Natural killer cell (primary cell): ENCODE measurements at regions not wholly inside any gene's neighbourhood (a gene's known extent, or its start where the extent isn't known, plus 50 kb on each side); places are given as distances from the start of the nearest gene placed in this dataset.

Experiments used
- ATAC-seq, 3 donors: fragments of 150-1000 bp in 2 of 3; fragments of 200-7000 bp in 1 of 3; cut with Tn5 transposase; 1 replicate in 1 of 3; 2 replicates in 2 of 3; pipeline ENCODE4 v1.10.0; 2021; ENCODE audit warnings: mild to moderate bottlenecking in 2 of 3, moderate library complexity in 2 of 3
- DNase-seq, 2 donors: peaks; one replicate each; pipeline versions ENCODE4 v3.0.0 to v3.0.0-alpha.2; 2013 to 2021; ENCODE audit warnings: mixed read lengths in 1 of 2
- H3K27ac ChIP-seq: one replicate; pipeline ENCODE4 v1.5.1; 2013; ENCODE audit warnings: mild to moderate bottlenecking, low read length
- H3K27me3 ChIP-seq: one replicate; pipeline ENCODE4 v1.6.1; 2013; ENCODE audit warnings: low read length; ENCODE audit not compliant: control insufficient read depth, insufficient read depth
- H3K36me3 ChIP-seq: one replicate; pipeline ENCODE4 v1.6.1; 2013; ENCODE audit warnings: low read length; ENCODE audit not compliant: control insufficient read depth, insufficient read depth
- H3K4me1 ChIP-seq: one replicate; pipeline ENCODE4 v1.6.1; 2013; ENCODE audit warnings: low read length; ENCODE audit not compliant: control insufficient read depth, insufficient read depth
- H3K4me3 ChIP-seq: one replicate; pipeline ENCODE4 v1.5.1; 2013; ENCODE audit warnings: low read length
- H3K9me3 ChIP-seq: one replicate; pipeline ENCODE4 v1.6.1; 2013; ENCODE audit warnings: low read length; ENCODE audit not compliant: control insufficient read depth, insufficient read depth
- H3K27ac Mint-ChIP-seq, 2 donors: one replicate each; pipeline ENCODE4 v1.8.0; 2022; ENCODE audit warnings: mild to moderate bottlenecking in 2 of 2, mixed read lengths in 2 of 2, moderate library complexity in 1 of 2
- H3K27me3 Mint-ChIP-seq, 2 donors: one replicate each; pipeline ENCODE4 v1.8.0; 2022; ENCODE audit warnings: low read depth in 2 of 2, mixed read lengths in 2 of 2
- H3K36me3 Mint-ChIP-seq: one replicate; pipeline ENCODE4 v1.8.0; 2022; ENCODE audit warnings: mixed read lengths
- H3K4me1 Mint-ChIP-seq, 2 donors: one replicate each; pipeline ENCODE4 v1.8.0; 2022; ENCODE audit warnings: mixed read lengths in 2 of 2
- H3K4me3 Mint-ChIP-seq: one replicate; pipeline ENCODE4 v1.8.0; 2022; ENCODE audit warnings: mild to moderate bottlenecking, moderate library complexity, mixed read lengths
- H3K9me3 Mint-ChIP-seq, 2 donors: one replicate each; pipeline ENCODE4 v1.8.0; 2022; ENCODE audit warnings: mixed read lengths in 2 of 2
- CTCF ChIP-seq: fragments of 200-600 bp; IDR thresholded peaks from one replicate; pipeline ENCODE4 v1.8.0; 2022; ENCODE audit warnings: antibody characterized with exemption
- WGBS: methylation state at CpG from one replicate; pipeline ENCODE4 v1.1.7; 2013; ENCODE audit warnings: missing lambda C conversion rate; ENCODE audit not compliant: insufficient coverage; 5-methylcytosine and 5-hydroxymethylcytosine counted together
- intact Hi-C: fragments of 100-400 bp; cut with micrococcal nuclease; formaldehyde crosslinking; loops from one replicate; pipeline ENCODE4 v1.14.2; 2022

GRCh38 chr1:8163039-8163438 lies 136.9 kb upstream of the ERRFI1 start:
- H3K27me3 ChIP-seq: no peaks in the 10 kb centered on the region
- intact Hi-C loops: no loop called here
- H3K4me1 ChIP-seq: peaks cover 12% of the 10 kb centered on the region
- no peak overlapping the region for H3K27ac ChIP-seq
- H3K9me3 ChIP-seq: no peaks in the 10 kb centered on the region
- DNase-seq (no peak), ATAC-seq (no peak)
- no peaks in the 10 kb centered on the region for H3K9me3 Mint-ChIP-seq
- H3K27me3 Mint-ChIP-seq: peaks cover 11 to 19% of the 10 kb centered on the region in 2 donors
- H3K27ac Mint-ChIP-seq: no peak overlapping the region
- H3K36me3 Mint-ChIP-seq: no peaks in the 10 kb centered on the region
- TF ChIP-seq CTCF: no peak
- no peak overlapping the region for H3K4me3 Mint-ChIP-seq
- H3K36me3 ChIP-seq: no peaks in the 10 kb centered on the region
- H3K4me3 ChIP-seq: no peak overlapping the region
- WGBS: 93% methylated on average over 4 of the region's 4 CpGs
- peaks cover 10 to 26% of the 10 kb centered on the region in 2 donors for H3K4me1 Mint-ChIP-seq

GRCh38 chr1:8162168-8162567 lies 136.1 kb upstream of the ERRFI1 start:
- Mint-ChIP-seq H3K27ac (no peak overlapping the region), H3K27me3 (peaks cover 11 to 24% of the 10 kb centered on the region in 2 donors), H3K4me3 (no peak overlapping the region), H3K9me3 (no peaks in the 10 kb centered on the region), H3K36me3 (no peaks in the 10 kb centered on the region), H3K4me1 (peaks cover 5 to 20% of the 10 kb centered on the region in 2 donors)
- Histone ChIP-seq H3K9me3 (no peaks in the 10 kb centered on the region), H3K27me3 (no peaks in the 10 kb centered on the region), H3K4me3 (no peak overlapping the region), H3K36me3 (no peaks in the 10 kb centered on the region), H3K4me1 (peaks cover 4% of the 10 kb centered on the region), H3K27ac (no peak overlapping the region)
- intact Hi-C loops: no loop called here
- DNase-seq: no peak
- no peak for TF ChIP-seq CTCF
- WGBS: 94% methylated on average over 7 of the region's 7 CpGs
- ATAC-seq: no peak

GRCh38 chr1:8161546-8162105 lies 135.5 kb upstream of the ERRFI1 start:
- Histone ChIP-seq H3K9me3 (no peaks in the 10 kb centered on the region), H3K27me3 (peaks cover 2% of the 10 kb centered on the region), H3K4me3 (no peak overlapping the region), H3K27ac (no peak overlapping the region), H3K36me3 (no peaks in the 10 kb centered on the region), H3K4me1 (no peaks in the 10 kb centered on the region)
- Mint-ChIP-seq H3K9me3 (no peaks in the 10 kb centered on the region), H3K27me3 (peaks cover 11 to 24% of the 10 kb centered on the region in 2 donors), H3K4me3 (no peak overlapping the region), H3K36me3 (no peaks in the 10 kb centered on the region), H3K4me1 (peaks cover 0 to 16% of the 10 kb centered on the region in 2 donors), H3K27ac (no peak overlapping the region)
- TF ChIP-seq CTCF: no peak
- 67% methylated on average over 9 of the region's 9 CpGs for WGBS
- no peak for ATAC-seq
- intact Hi-C loops: no loop called here
- DNase-seq: no peak

- peaks cover 23 to 28% of the 10 kb centered on the region in 2 donors for H3K27me3 Mint-ChIP-seq
- H3K4me3 Mint-ChIP-seq: no peak overlapping the region
- no peak overlapping the region for H3K27ac ChIP-seq
- no peak for DNase-seq
- H3K36me3 Mint-ChIP-seq: no peaks in the 10 kb centered on the region
- ATAC-seq: no peak
- H3K27ac Mint-ChIP-seq: no peak overlapping the region
- intact Hi-C loops: no loop called here
- peaks cover 0 to 16% of the 10 kb centered on the region in 2 donors for H3K4me1 Mint-ChIP-seq
- WGBS: 96% methylated on average over 7 of the region's 8 CpGs
- no peak overlapping the region for H3K4me3 ChIP-seq
- TF ChIP-seq CTCF: no peak
- H3K9me3 ChIP-seq: no peaks in the 10 kb centered on the region
- H3K36me3 ChIP-seq: no peaks in the 10 kb centered on the region
- no peaks in the 10 kb centered on the region for H3K4me1 ChIP-seq
- H3K9me3 Mint-ChIP-seq: no peaks in the 10 kb centered on the region
- peaks cover 9% of the 10 kb centered on the region for H3K27me3 ChIP-seq
Measured at GRCh38 chr1:8159470-8160024, 133.4 kb upstream of the ERRFI1 start.
